ENCODE measurements at regions not wholly inside any gene's neighbourhood (a gene's known extent, or its start where the extent isn't known, plus 50 kb on each side); places are given as distances from the start of the nearest gene placed in this dataset.

GRCh38 chr4:155515444-155516075 is 138.8 kb upstream of the MAP9 start (continued):
- TF ChIP-seq ZNF639 (tag by site-specific recombination; IDR thresholded peaks at IDR 0.05) (no peak), ZEB2 (tag by site-specific recombination; IDR thresholded peaks at IDR 0.05) (no peak), ZNF585B (tag by site-specific recombination; IDR thresholded peaks at IDR 0.05) (no peak)

- Histone ChIP-seq H3K36me3 (ENCODE audit: control insufficient read depth in 2 of 2, insufficient read depth in 1 of 2, low read length in 2 of 2) (no peaks in the 10 kb centered on the region), H3K9me3 (ENCODE audit: control insufficient read depth, insufficient read depth, low read depth, low read length) (no peaks in the 10 kb centered on the region), H3K4me1 (ENCODE audit: control insufficient read depth, insufficient read depth, low read length) (0 out of 2 replicates have a peak, but pooled peaks cover under 1% of the 10 kb centered on the region), H3K27ac (ENCODE audit: extremely low read depth, low read depth, low read length) (no peak overlapping the region), H3K4me3 (ENCODE audit: low read depth, low read length) (no peak overlapping the region)
- TF ChIP-seq ZNF521 (tag by site-specific recombination; IDR thresholded peaks at IDR 0.05): no peak
- no peak for TF ChIP-seq ZNF658 (tag by site-specific recombination; IDR thresholded peaks at IDR 0.05)
- TF ChIP-seq TSHZ1 (tag by site-specific recombination; IDR thresholded peaks at IDR 0.05; ENCODE audit: borderline replicate concordance): no peak
- TF ChIP-seq ZNF138 (tag by site-specific recombination; IDR thresholded peaks at IDR 0.05; ENCODE audit: borderline replicate concordance): no peak
- no peak for TF ChIP-seq ZSCAN23 (tag by site-specific recombination; IDR thresholded peaks at IDR 0.05)
- no peak for TF ChIP-seq ZNF580 (tag by site-specific recombination; IDR thresholded peaks at IDR 0.05)
- TF ChIP-seq REST (tag by site-specific recombination; IDR thresholded peaks at IDR 0.05): no peak
- TF ChIP-seq ZNF221 (tag by site-specific recombination; IDR thresholded peaks at IDR 0.05; ENCODE audit: borderline replicate concordance): no peak
- TF ChIP-seq ZNF2 (tag by site-specific recombination; IDR thresholded peaks at IDR 0.05): no peak
- no peak for TF ChIP-seq ZNF830 (tag by site-specific recombination; IDR thresholded peaks at IDR 0.05; ENCODE audit: low read depth)
- no peak for TF ChIP-seq ZFP3 (tag by site-specific recombination; IDR thresholded peaks at IDR 0.05; ENCODE audit: low read depth)
- no peak for TF ChIP-seq ZFHX2 (tag by site-specific recombination; conservative IDR thresholded peaks at IDR 0.05)
- no peak for TF ChIP-seq PRDM10 (tag by site-specific recombination; IDR thresholded peaks at IDR 0.05)
- ChIA-PET POLR2A (no interaction called here), CTCF (no interaction called here)
Observed at GRCh38 chr4:155514628-155515027, 137.9 kb upstream of the MAP9 start.

Data from HEK293 (cell line).